ENCODE measurements at regions not wholly inside any gene's neighbourhood (a gene's known extent, or its start where the extent isn't known, plus 50 kb on each side); places are given as distances from the start of the nearest gene placed in this dataset.

GRCh38 chr11:26278354-26278753 lies 53.6 kb upstream of the ANO3 start:
- no peak overlapping the region for H3K9ac ChIP-seq (ENCODE audit: low read length)
- no peaks in the 10 kb centered on the region for H3K36me3 ChIP-seq (ENCODE audit: insufficient read depth, low read length)
- H3K4me2 ChIP-seq (ENCODE audit: low read length) = no peak overlapping the region
- no peak overlapping the region for H2AFZ ChIP-seq (ENCODE audit: low read length)
- H3K79me2 ChIP-seq (ENCODE audit: insufficient read depth, low read length) = no peaks in the 10 kb centered on the region
- no peaks in the 10 kb centered on the region for H4K20me1 ChIP-seq (ENCODE audit: insufficient read depth, low read length)
- H3K9me3 ChIP-seq (ENCODE audit: low read length) = no peaks in the 10 kb centered on the region
- H3F3A ChIP-seq (ENCODE audit: insufficient read depth, low read length) = no peaks in the 10 kb centered on the region
- H3K4me3 ChIP-seq (ENCODE audit: low read depth, low read length, poor library complexity, severe bottlenecking) = no peak overlapping the region
- no peaks in the 10 kb centered on the region for H3K9me2 ChIP-seq (ENCODE audit: low read depth, low read length)
- H3K4me1 ChIP-seq (ENCODE audit: insufficient read depth, low read length, severe bottlenecking) = no peaks in the 10 kb centered on the region
- H3K27ac ChIP-seq (ENCODE audit: low read depth, low read length, poor library complexity, severe bottlenecking) = no peak overlapping the region
- H3K27me3 ChIP-seq (ENCODE audit: insufficient read depth, low read length) = no peaks in the 10 kb centered on the region; the same call in 1 of the 2 replicates
- TF ChIP-seq, protein P1, sequence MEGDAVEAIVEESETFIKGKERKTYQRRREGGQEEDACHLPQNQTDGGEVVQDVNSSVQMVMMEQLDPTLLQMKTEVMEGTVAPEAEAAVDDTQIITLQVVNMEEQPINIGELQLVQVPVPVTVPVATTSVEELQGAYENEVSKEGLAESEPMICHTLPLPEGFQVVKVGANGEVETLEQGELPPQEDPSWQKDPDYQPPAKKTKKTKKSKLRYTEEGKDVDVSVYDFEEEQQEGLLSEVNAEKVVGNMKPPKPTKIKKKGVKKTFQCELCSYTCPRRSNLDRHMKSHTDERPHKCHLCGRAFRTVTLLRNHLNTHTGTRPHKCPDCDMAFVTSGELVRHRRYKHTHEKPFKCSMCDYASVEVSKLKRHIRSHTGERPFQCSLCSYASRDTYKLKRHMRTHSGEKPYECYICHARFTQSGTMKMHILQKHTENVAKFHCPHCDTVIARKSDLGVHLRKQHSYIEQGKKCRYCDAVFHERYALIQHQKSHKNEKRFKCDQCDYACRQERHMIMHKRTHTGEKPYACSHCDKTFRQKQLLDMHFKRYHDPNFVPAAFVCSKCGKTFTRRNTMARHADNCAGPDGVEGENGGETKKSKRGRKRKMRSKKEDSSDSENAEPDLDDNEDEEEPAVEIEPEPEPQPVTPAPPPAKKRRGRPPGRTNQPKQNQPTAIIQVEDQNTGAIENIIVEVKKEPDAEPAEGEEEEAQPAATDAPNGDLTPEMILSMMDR (IDR thresholded peaks at IDR 0.05; ENCODE audit: low read length) = peak; percentile 29; the same call in 1 of the 2 replicates
- TF ChIP-seq EZH2 (IDR thresholded peaks at IDR 0.05; ENCODE audit: borderline replicate concordance, low read length) = no peak
